Upper lobe of right lung (tissue), 1 donor: ENCODE measurements at regions not wholly inside any gene's neighbourhood (a gene's known extent, or its start where the extent isn't known, plus 50 kb on each side); places are given as distances from the start of the nearest gene placed in this dataset.

ENCODE experiments used
- ATAC-seq: fragments of 200-7000 bp; cut with Tn5 transposase; one replicate; pipeline ENCODE4 v1.9.1; 2020; ENCODE audit warnings: mild to moderate bottlenecking, moderate library complexity
- DNase-seq: peaks from one replicate; pipeline ENCODE4 v3.0.0-alpha.2; 2020
- H3K27ac ChIP-seq: fragments of 200-600 bp; one replicate; pipeline ENCODE4 v1.8.0; 2022
- H3K27me3 ChIP-seq: fragments of 200-600 bp; one replicate; pipeline ENCODE4 v1.8.0; 2022; ENCODE audit warnings: mild to moderate bottlenecking
- H3K36me3 ChIP-seq: fragments of 200-600 bp; one replicate; pipeline ENCODE4 v1.8.0; 2022
- H3K4me1 ChIP-seq: fragments of 200-600 bp; one replicate; pipeline ENCODE4 v1.8.0; 2022
- H3K4me3 ChIP-seq: fragments of 200-600 bp; one replicate; pipeline ENCODE4 v1.8.0; 2022; ENCODE audit warnings: mild to moderate bottlenecking
- H3K9me3 ChIP-seq: fragments of 200-600 bp; one replicate; pipeline ENCODE4 v1.8.0; 2022
- CTCF ChIP-seq: fragments of 200-600 bp; IDR thresholded peaks from one replicate; pipeline ENCODE4 v1.8.0; 2022; ENCODE audit warnings: antibody characterized with exemption
- intact Hi-C: fragments of 100-400 bp; cut with DNase I; formaldehyde crosslinking; loops from one replicate; pipeline ENCODE4 v1.11.0; 2022
- donor health status: DM: no; HTN: yes; CAD: no; lungs with severe emphysema.

- DNase-seq, result no peak
- Histone ChIP-seq H3K27me3 (no peaks in the 10 kb centered on the region), H3K4me3 (no peak overlapping the region), H3K9me3 (no peaks in the 10 kb centered on the region), H3K36me3 (no peaks in the 10 kb centered on the region), H3K27ac (no peak overlapping the region), H3K4me1 (no peaks in the 10 kb centered on the region)
- no peak for TF ChIP-seq CTCF
- intact Hi-C loops, result no loop called here
- ATAC-seq, result no peak
Observed at GRCh38 chr3:22969276-22969675, 233.9 kb upstream of the UBE2E2 start.

- intact Hi-C loops, result no loop called here
- DNase-seq (no peak), ATAC-seq (no peak)
- Histone ChIP-seq H3K27me3 (no peaks in the 10 kb centered on the region), H3K4me1 (no peaks in the 10 kb centered on the region), H3K9me3 (no peaks in the 10 kb centered on the region), H3K36me3 (no peaks in the 10 kb centered on the region), H3K27ac (no peak overlapping the region), H3K4me3 (no peak overlapping the region)
- TF ChIP-seq CTCF, result no peak
Observed at GRCh38 chr3:22971497-22971896, 231.6 kb upstream of the UBE2E2 start.

GRCh38 chr3:22977042-22977441 is 226.1 kb upstream of the UBE2E2 start:
- ATAC-seq (peak; percentile 26), DNase-seq (no peak)
- no peak for TF ChIP-seq CTCF
- intact Hi-C loops, result no loop called here
- no peaks in the 10 kb centered on the region for H3K36me3 ChIP-seq
- no peak overlapping the region for H3K4me3 ChIP-seq
- H3K9me3 ChIP-seq, result no peaks in the 10 kb centered on the region
- H3K27ac ChIP-seq, result no peak overlapping the region
- no peaks in the 10 kb centered on the region for H3K27me3 ChIP-seq
- H3K4me1 ChIP-seq, result peaks cover 6% of the 10 kb centered on the region

GRCh38 chr3:22977650-22978289 is 225.4 kb upstream of the UBE2E2 start:
- H3K36me3 ChIP-seq, result no peaks in the 10 kb centered on the region
- H3K4me3 ChIP-seq, result no peak overlapping the region
- no peak for TF ChIP-seq CTCF
- DNase-seq, result no peak
- no peak overlapping the region for H3K27ac ChIP-seq
- no peaks in the 10 kb centered on the region for H3K27me3 ChIP-seq
- H3K9me3 ChIP-seq, result no peaks in the 10 kb centered on the region
- intact Hi-C loops, result no loop called here
- peaks cover 7% of the 10 kb centered on the region for H3K4me1 ChIP-seq
- peak; percentile 47 for ATAC-seq

- TF ChIP-seq CTCF, result no peak
- Histone ChIP-seq H3K4me3 (no peak overlapping the region), H3K4me1 (peaks cover 10% of the 10 kb centered on the region), H3K36me3 (no peaks in the 10 kb centered on the region), H3K27ac (no peak overlapping the region), H3K9me3 (no peaks in the 10 kb centered on the region), H3K27me3 (no peaks in the 10 kb centered on the region)
- DNase-seq (no peak), ATAC-seq (no peak)
- intact Hi-C loops, result no loop called here
Observed at GRCh38 chr3:22979581-22979980, 223.5 kb upstream of the UBE2E2 start.

DNA sequence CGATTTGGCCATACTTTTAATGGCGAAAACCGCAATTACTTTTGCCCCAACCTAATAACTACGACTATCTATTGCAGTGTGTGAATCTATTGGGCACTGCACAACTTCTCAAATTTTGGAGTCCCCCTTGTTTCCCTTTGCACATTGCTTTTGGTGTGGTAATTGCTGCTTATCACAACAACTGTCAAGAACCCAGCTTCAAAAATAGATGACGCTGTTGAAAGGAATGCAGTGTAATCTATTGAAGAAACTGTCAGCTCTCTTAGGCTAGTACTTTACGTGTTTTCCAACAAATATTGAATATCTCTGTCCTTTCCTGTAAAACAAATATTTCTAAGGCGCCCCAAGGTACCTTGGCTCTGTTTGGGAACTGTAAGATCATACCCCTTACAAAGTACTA is 222.8 kb upstream of the UBE2E2 start:
- intact Hi-C loops, result no loop called here
- Histone ChIP-seq H3K36me3 (no peaks in the 10 kb centered on the region), H3K27me3 (no peaks in the 10 kb centered on the region), H3K4me1 (peaks cover 10% of the 10 kb centered on the region), H3K27ac (no peak overlapping the region), H3K9me3 (no peaks in the 10 kb centered on the region), H3K4me3 (no peak overlapping the region)
- TF ChIP-seq CTCF, result no peak
- ATAC-seq (peak; percentile 31), DNase-seq (no peak)
